Adrenal gland (tissue), 9 donors: ENCODE measurements at regions not wholly inside any gene's neighbourhood (a gene's known extent, or its start where the extent isn't known, plus 50 kb on each side); places are given as distances from the start of the nearest gene placed in this dataset.
A peak's percentile ranks its signal among the peaks of the same experiment; 100 is the strongest.

Experiments
- DNase-seq, 7 donors: peaks; one replicate each; pipeline ENCODE4 v3.0.0-alpha.2; 2019 to 2020
- H3K27ac ChIP-seq, 5 donors: fragments of 200-600 bp; sonication (generic) in 4 of 5; 1 replicate in 3 of 5; 2 replicates in 2 of 5; pipeline versions ENCODE4 v1.5.1 to v1.8.0; 2016 to 2020; ENCODE audit warnings: mild to moderate bottlenecking in 1 of 5
- H3K27me3 ChIP-seq: fragments of 200-600 bp; 2 replicates; pipeline ENCODE4 v1.8.0; 2021
- H3K36me3 ChIP-seq, 2 donors: fragments of 200-600 bp; replicated peaks in 1 of 2; 1 replicate in 1 of 2; 2 replicates in 1 of 2; pipeline versions ENCODE4 v1.5.1 to v1.8.0; 2018 to 2022
- H3K4me1 ChIP-seq, 2 donors: fragments of 200-600 bp; replicated peaks in 1 of 2; 1 replicate in 1 of 2; 2 replicates in 1 of 2; pipeline versions ENCODE4 v1.5.1 to v1.8.0; 2018 to 2021
- H3K4me3 ChIP-seq, 4 donors: fragments of 200-600 bp; sonication (generic) in 3 of 4; one replicate each; pipeline ENCODE4 v1.5.1; 2016 to 2018
- H3K9me3 ChIP-seq, 3 donors: fragments of 200-600 bp; sonication (generic) in 1 of 3; replicated peaks in 1 of 3; 1 replicate in 2 of 3; 2 replicates in 1 of 3; pipeline versions ENCODE4 v1.5.1 to v1.8.0; 2016 to 2021
- POLR2A ChIP-seq, 2 donors: fragments of 450-650 bp; IDR thresholded peaks; one replicate each; pipeline ENCODE4 v1.6.1; 2017; ENCODE audit warnings: antibody characterized with exemption in 2 of 2, mild to moderate bottlenecking in 2 of 2, moderate library complexity in 1 of 2
- WGBS, 4 donors: extraction: QIAGEN DNeasy Blood & Tissue Kit in 2 of 4; methylation state at CpG; one replicate each; pipeline versions ENCODE4 v1.1.5 to v1.1.7; 2013 to 2017; 5-methylcytosine and 5-hydroxymethylcytosine counted together
- intact Hi-C, 2 donors: fragments of 100-400 bp; cut with DNase I; formaldehyde crosslinking; loops; one replicate each; pipeline versions ENCODE4 v1.14.1 to v1.15.0; 2022 to 2023
- TF ChIP-seq, protein P1 (sequence below), 6 experiments: fragments of 450-650 bp in 4 of 6; fragments of 200-600 bp in 2 of 6; sonication (generic) in 1 of 6; IDR thresholded peaks; 1 replicate in 5 of 6; 2 replicates in 1 of 6; pipeline versions ENCODE4 v1.5.1 to v1.8.0; 2016 to 2021; ENCODE audit warnings: antibody characterized with exemption in 6 of 6, mild to moderate bottlenecking in 2 of 6, moderate library complexity in 1 of 6
- donor health status: healthy with polysubstance abuse.
- donor health status: Bipolar disorder and iron deficiency.
- donor health status: DM: yes; HTN: yes; CAD: no.
- donor health status: DM: no; HTN: no; CAD: no.
- donor health status: DM: no; HTN: no; CAD: no.

DNA sequence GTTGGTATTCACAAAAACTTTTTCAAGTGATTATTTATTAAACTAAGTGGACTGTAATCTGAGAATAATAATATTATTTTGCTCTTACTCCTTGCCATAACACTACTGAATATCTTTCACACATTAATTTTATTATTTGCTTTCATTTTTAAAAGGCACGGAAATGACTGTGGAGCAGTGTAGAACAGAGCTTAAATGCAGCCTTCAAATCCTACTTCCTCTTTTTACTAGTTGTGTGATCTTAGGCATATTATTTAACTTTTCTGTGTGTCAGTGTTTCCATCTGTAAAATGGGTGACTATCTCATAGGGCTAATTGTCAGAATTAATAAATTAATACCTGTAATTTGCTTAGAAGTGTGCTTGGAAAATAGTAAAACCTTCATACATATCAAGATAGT is 55.5 kb upstream of the SLC8A1 start:
- no peak for TF ChIP-seq POLR2A (IDR thresholded peaks at IDR 0.05)
- TF ChIP-seq, protein P1, sequence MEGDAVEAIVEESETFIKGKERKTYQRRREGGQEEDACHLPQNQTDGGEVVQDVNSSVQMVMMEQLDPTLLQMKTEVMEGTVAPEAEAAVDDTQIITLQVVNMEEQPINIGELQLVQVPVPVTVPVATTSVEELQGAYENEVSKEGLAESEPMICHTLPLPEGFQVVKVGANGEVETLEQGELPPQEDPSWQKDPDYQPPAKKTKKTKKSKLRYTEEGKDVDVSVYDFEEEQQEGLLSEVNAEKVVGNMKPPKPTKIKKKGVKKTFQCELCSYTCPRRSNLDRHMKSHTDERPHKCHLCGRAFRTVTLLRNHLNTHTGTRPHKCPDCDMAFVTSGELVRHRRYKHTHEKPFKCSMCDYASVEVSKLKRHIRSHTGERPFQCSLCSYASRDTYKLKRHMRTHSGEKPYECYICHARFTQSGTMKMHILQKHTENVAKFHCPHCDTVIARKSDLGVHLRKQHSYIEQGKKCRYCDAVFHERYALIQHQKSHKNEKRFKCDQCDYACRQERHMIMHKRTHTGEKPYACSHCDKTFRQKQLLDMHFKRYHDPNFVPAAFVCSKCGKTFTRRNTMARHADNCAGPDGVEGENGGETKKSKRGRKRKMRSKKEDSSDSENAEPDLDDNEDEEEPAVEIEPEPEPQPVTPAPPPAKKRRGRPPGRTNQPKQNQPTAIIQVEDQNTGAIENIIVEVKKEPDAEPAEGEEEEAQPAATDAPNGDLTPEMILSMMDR (IDR thresholded peaks at IDR 0.05), result no peak
- 50 to 70% (median 64%) methylated on average over 1 of the region's 1 CpG for WGBS, 4 donors
- no peak overlapping the region for H3K4me3 ChIP-seq

GRCh38 chr2:40510304-40510703 is 58.4 kb upstream of the SLC8A1 start:
- WGBS, 4 donors, result 78 to 83% (median 80%) methylated on average over 3 of the region's 3 CpGs
- H3K27ac ChIP-seq, result no peak overlapping the region
- DNase-seq, result no peak
- H3K9me3 ChIP-seq, result no peaks in the 10 kb centered on the region
- H3K4me3 ChIP-seq, result no peak overlapping the region
- intact Hi-C loops, result no loop called here
- TF ChIP-seq, protein P1 (IDR thresholded peaks at IDR 0.05), result no peak
- TF ChIP-seq POLR2A (IDR thresholded peaks at IDR 0.05), result no peak
- H3K4me1 ChIP-seq, result peaks cover 0 to 5% of the 10 kb centered on the region in 2 donors
- no peaks in the 10 kb centered on the region for H3K36me3 ChIP-seq
- H3K27me3 ChIP-seq, result no peaks in the 10 kb centered on the region

More for the DNA sequence above, 55.5 kb upstream of the SLC8A1 start:
- intact Hi-C loops, result no loop called here
- H3K4me1 ChIP-seq, result peaks cover 0 to 5% of the 10 kb centered on the region in 2 donors
- H3K27ac ChIP-seq, result no peak overlapping the region
- H3K9me3 ChIP-seq, result no peaks in the 10 kb centered on the region
- no peaks in the 10 kb centered on the region for H3K36me3 ChIP-seq
- DNase-seq, result no peak
- H3K27me3 ChIP-seq, result no peaks in the 10 kb centered on the region

GRCh38 chr2:40511661-40512213 is 59.8 kb upstream of the SLC8A1 start:
- Histone ChIP-seq H3K9me3 (no peaks in the 10 kb centered on the region), H3K36me3 (no peaks in the 10 kb centered on the region), H3K27me3 (no peaks in the 10 kb centered on the region), H3K4me3 (peak overlapping the region in 1 of 4 donors; percentile 39), H3K27ac (peak overlapping the region; percentile 16 to 84 (median 54)), H3K4me1 (peaks cover 0 to 5% of the 10 kb centered on the region in 2 donors)
- DNase-seq, result peak in 5 of 7 donors; percentile 22 to 58 (median 37)
- no peak for TF ChIP-seq POLR2A (IDR thresholded peaks at IDR 0.05)
- TF ChIP-seq, protein P1 (IDR thresholded peaks at IDR 0.05), result no peak
- WGBS, 4 donors, result 39 to 45% (median 43%) methylated on average over 9 of the region's 9 CpGs
- intact Hi-C loops, result no loop called here

DNA sequence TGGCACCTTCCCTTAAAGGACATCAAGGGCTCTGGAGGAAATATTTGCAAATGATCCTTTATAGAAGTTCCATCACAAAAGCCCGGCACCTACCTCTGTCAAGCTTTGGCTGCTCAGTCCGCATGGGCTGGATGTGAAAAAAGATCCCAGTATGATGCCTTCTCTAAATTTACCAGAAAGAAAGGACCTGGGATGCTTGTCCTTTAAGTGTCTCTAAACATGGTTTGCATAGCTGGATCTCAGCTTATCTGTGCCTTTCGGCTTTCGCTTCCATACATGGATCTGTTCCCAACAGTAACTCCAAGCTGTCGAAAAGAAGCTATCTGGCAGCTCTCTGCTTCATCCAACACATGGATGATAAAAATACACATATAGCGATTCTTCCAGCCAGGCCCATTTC is 60.4 kb upstream of the SLC8A1 start:
- H3K4me1 ChIP-seq, result peaks cover 0 to 5% of the 10 kb centered on the region in 2 donors
- no peak for DNase-seq
- intact Hi-C loops, result no loop called here
- no peaks in the 10 kb centered on the region for H3K9me3 ChIP-seq
- TF ChIP-seq, protein P1 (IDR thresholded peaks at IDR 0.05), result no peak
- TF ChIP-seq POLR2A (IDR thresholded peaks at IDR 0.05), result no peak
- H3K36me3 ChIP-seq, result no peaks in the 10 kb centered on the region
- H3K27me3 ChIP-seq, result no peaks in the 10 kb centered on the region
- peak overlapping the region in 1 of 4 donors; percentile 39 for H3K4me3 ChIP-seq
- H3K27ac ChIP-seq, result peak overlapping the region; percentile 16 to 84 (median 54)
- 54 to 60% (median 59%) methylated on average over 6 of the region's 6 CpGs for WGBS, 4 donors
